Kidney capillary endothelial cell (primary cell): ENCODE measurements at regions not wholly inside any gene's neighbourhood (a gene's known extent, or its start where the extent isn't known, plus 50 kb on each side); places are given as distances from the start of the nearest gene placed in this dataset.

ENCODE experiments used
- DNase-seq: peaks from one replicate; pipeline ENCODE4 v3.0.0-alpha.2; 2018; ENCODE audit warnings: low spot score

- no peak for DNase-seq
Measured at GRCh38 chr5:88364991-88365390, 96.3 kb upstream of the TMEM161B start.

- peak; percentile 37 for DNase-seq
Measured at GRCh38 chr5:88355490-88356050, 86.9 kb upstream of the TMEM161B start.

GRCh38 chr5:88325868-88326267, 57.2 kb upstream of the TMEM161B start:
- DNase-seq, result no peak

GRCh38 chr5:88322785-88323184, 54.1 kb upstream of the TMEM161B start:
- no peak for DNase-seq
